GM10266 (cell line): ENCODE measurements at regions not wholly inside any gene's neighbourhood (a gene's known extent, or its start where the extent isn't known, plus 50 kb on each side); places are given as distances from the start of the nearest gene placed in this dataset.

Experiments
- DNase-seq: peaks from one replicate; pipeline ENCODE4 v3.0.0; 2012; ENCODE audit errors: extremely low spot score
- CTCF ChIP-seq: IDR thresholded peaks from 2 replicates; pipeline ENCODE4 v1.5.1; 2012; ENCODE audit warnings: mild to moderate bottlenecking, low read depth; ENCODE audit not compliant: control insufficient read depth, insufficient read depth; ENCODE audit errors: missing control alignments

- TF ChIP-seq CTCF, result no peak
- no peak for DNase-seq
Measured at GRCh38 chr4:117357866-117358265, 272.5 kb upstream of the TRAM1L1 start.

GRCh38 chr4:117370944-117371668 lies 285.7 kb upstream of the TRAM1L1 start:
- no peak for TF ChIP-seq CTCF
- no peak for DNase-seq

- DNase-seq, result no peak
- TF ChIP-seq CTCF, result no peak
Measured at GRCh38 chr4:117375101-117375500, 289.7 kb upstream of the TRAM1L1 start.

GRCh38 chr4:117376692-117377091 lies 291.3 kb upstream of the TRAM1L1 start:
- TF ChIP-seq CTCF, result no peak
- DNase-seq, result no peak

GRCh38 chr4:117378942-117379341 lies 293.6 kb upstream of the TRAM1L1 start:
- no peak for DNase-seq
- TF ChIP-seq CTCF, result no peak

GRCh38 chr4:117383468-117383867 lies 298.1 kb upstream of the TRAM1L1 start:
- no peak for DNase-seq
- TF ChIP-seq CTCF, result no peak

GRCh38 chr4:117385526-117385925 lies 300.1 kb upstream of the TRAM1L1 start:
- no peak for DNase-seq
- TF ChIP-seq CTCF, result no peak
